ENCODE measurements at regions not wholly inside any gene's neighbourhood (a gene's known extent, or its start where the extent isn't known, plus 50 kb on each side); places are given as distances from the start of the nearest gene placed in this dataset.

- Mint-ChIP-seq H3K4me3 (no peak overlapping the region), H3K4me1 (ENCODE audit: low read depth) (no peaks in the 10 kb centered on the region), H3K9me3 (no peaks in the 10 kb centered on the region), H3K27ac (no peak overlapping the region), H3K36me3 (ENCODE audit: low read depth) (no peaks in the 10 kb centered on the region), H3K27me3 (ENCODE audit: low read depth) (no peaks in the 10 kb centered on the region)
- DNase-seq (ENCODE audit: low spot score): no peak
Measured at GRCh38 chr11:32262367-32262766, 171.5 kb downstream of the RCN1 start.

GRCh38 chr11:32265911-32266310 is 169.4 kb downstream of the WT1 start:
- H3K9me3 Mint-ChIP-seq: no peaks in the 10 kb centered on the region
- no peak overlapping the region for H3K4me3 Mint-ChIP-seq
- DNase-seq (ENCODE audit: low spot score): no peak
- no peaks in the 10 kb centered on the region for H3K36me3 Mint-ChIP-seq (ENCODE audit: low read depth)
- H3K27ac Mint-ChIP-seq: no peak overlapping the region
- no peaks in the 10 kb centered on the region for H3K27me3 Mint-ChIP-seq (ENCODE audit: low read depth)
- no peaks in the 10 kb centered on the region for H3K4me1 Mint-ChIP-seq (ENCODE audit: low read depth)

- no peaks in the 10 kb centered on the region for H3K27me3 Mint-ChIP-seq (ENCODE audit: low read depth)
- H3K27ac Mint-ChIP-seq: no peak overlapping the region
- no peaks in the 10 kb centered on the region for H3K4me1 Mint-ChIP-seq (ENCODE audit: low read depth)
- DNase-seq (ENCODE audit: low spot score): no peak
- no peaks in the 10 kb centered on the region for H3K36me3 Mint-ChIP-seq (ENCODE audit: low read depth)
- no peak overlapping the region for H3K4me3 Mint-ChIP-seq
- no peaks in the 10 kb centered on the region for H3K9me3 Mint-ChIP-seq
Measured at GRCh38 chr11:32266601-32267000, 168.7 kb downstream of the WT1 start.

- no peak overlapping the region for H3K4me3 Mint-ChIP-seq
- H3K36me3 Mint-ChIP-seq (ENCODE audit: low read depth): no peaks in the 10 kb centered on the region
- DNase-seq (ENCODE audit: low spot score): no peak
- no peaks in the 10 kb centered on the region for H3K4me1 Mint-ChIP-seq (ENCODE audit: low read depth)
- no peaks in the 10 kb centered on the region for H3K9me3 Mint-ChIP-seq
- no peaks in the 10 kb centered on the region for H3K27me3 Mint-ChIP-seq (ENCODE audit: low read depth)
- H3K27ac Mint-ChIP-seq: no peak overlapping the region
Measured at GRCh38 chr11:32267679-32268187, 167.6 kb downstream of the WT1 start.

GRCh38 chr11:32273931-32274330 is 161.4 kb downstream of the WT1 start:
- Mint-ChIP-seq H3K27ac (no peak overlapping the region), H3K36me3 (ENCODE audit: low read depth) (no peaks in the 10 kb centered on the region), H3K27me3 (ENCODE audit: low read depth) (no peaks in the 10 kb centered on the region), H3K9me3 (no peaks in the 10 kb centered on the region), H3K4me3 (no peak overlapping the region), H3K4me1 (ENCODE audit: low read depth) (no peaks in the 10 kb centered on the region)
- DNase-seq (ENCODE audit: low spot score): no peak

GRCh38 chr11:32279672-32280071 is 155.7 kb downstream of the WT1 start:
- Mint-ChIP-seq H3K27ac (no peak overlapping the region), H3K4me1 (ENCODE audit: low read depth) (peaks cover 4% of the 10 kb centered on the region), H3K36me3 (ENCODE audit: low read depth) (no peaks in the 10 kb centered on the region), H3K9me3 (no peaks in the 10 kb centered on the region), H3K27me3 (ENCODE audit: low read depth) (no peaks in the 10 kb centered on the region), H3K4me3 (no peak overlapping the region)
- no peak for DNase-seq (ENCODE audit: low spot score)

- Mint-ChIP-seq H3K27ac (no peak overlapping the region), H3K36me3 (ENCODE audit: low read depth) (no peaks in the 10 kb centered on the region), H3K4me3 (no peak overlapping the region), H3K4me1 (ENCODE audit: low read depth) (peaks cover 4% of the 10 kb centered on the region), H3K27me3 (ENCODE audit: low read depth) (no peaks in the 10 kb centered on the region), H3K9me3 (no peaks in the 10 kb centered on the region)
- no peak for DNase-seq (ENCODE audit: low spot score)
Measured at GRCh38 chr11:32280339-32280738, 155.0 kb downstream of the WT1 start.

- DNase-seq (ENCODE audit: low spot score): no peak
- no peaks in the 10 kb centered on the region for H3K9me3 Mint-ChIP-seq
- H3K27me3 Mint-ChIP-seq (ENCODE audit: low read depth): no peaks in the 10 kb centered on the region
- no peak overlapping the region for H3K27ac Mint-ChIP-seq
- H3K36me3 Mint-ChIP-seq (ENCODE audit: low read depth): no peaks in the 10 kb centered on the region
- H3K4me3 Mint-ChIP-seq: no peak overlapping the region
- H3K4me1 Mint-ChIP-seq (ENCODE audit: low read depth): no peaks in the 10 kb centered on the region
Measured at GRCh38 chr11:32288276-32288675, 147.1 kb downstream of the WT1 start.

GRCh38 chr11:32289701-32290100 is 145.6 kb downstream of the WT1 start:
- Mint-ChIP-seq H3K27me3 (ENCODE audit: low read depth) (no peaks in the 10 kb centered on the region), H3K36me3 (ENCODE audit: low read depth) (no peaks in the 10 kb centered on the region), H3K9me3 (no peaks in the 10 kb centered on the region), H3K4me3 (no peak overlapping the region), H3K27ac (no peak overlapping the region), H3K4me1 (ENCODE audit: low read depth) (no peaks in the 10 kb centered on the region)
- DNase-seq (ENCODE audit: low spot score): no peak

GRCh38 chr11:32290783-32291182 is 144.6 kb downstream of the WT1 start:
- no peak overlapping the region for H3K27ac Mint-ChIP-seq
- no peaks in the 10 kb centered on the region for H3K36me3 Mint-ChIP-seq (ENCODE audit: low read depth)
- DNase-seq (ENCODE audit: low spot score): no peak
- H3K4me1 Mint-ChIP-seq (ENCODE audit: low read depth): no peaks in the 10 kb centered on the region
- no peaks in the 10 kb centered on the region for H3K9me3 Mint-ChIP-seq
- no peaks in the 10 kb centered on the region for H3K27me3 Mint-ChIP-seq (ENCODE audit: low read depth)
- H3K4me3 Mint-ChIP-seq: no peak overlapping the region

GRCh38 chr11:32297611-32298011 is 137.7 kb downstream of the WT1 start:
- no peak for DNase-seq (ENCODE audit: low spot score)
- no peaks in the 10 kb centered on the region for H3K27me3 Mint-ChIP-seq (ENCODE audit: low read depth)
- H3K27ac Mint-ChIP-seq: no peak overlapping the region
- no peak overlapping the region for H3K4me3 Mint-ChIP-seq
- H3K9me3 Mint-ChIP-seq: no peaks in the 10 kb centered on the region
- no peaks in the 10 kb centered on the region for H3K36me3 Mint-ChIP-seq (ENCODE audit: low read depth)
- H3K4me1 Mint-ChIP-seq (ENCODE audit: low read depth): peaks cover 4% of the 10 kb centered on the region

- no peaks in the 10 kb centered on the region for H3K4me1 Mint-ChIP-seq (ENCODE audit: low read depth)
- H3K4me3 Mint-ChIP-seq: no peak overlapping the region
- no peaks in the 10 kb centered on the region for H3K9me3 Mint-ChIP-seq
- no peaks in the 10 kb centered on the region for H3K27me3 Mint-ChIP-seq (ENCODE audit: low read depth)
- H3K36me3 Mint-ChIP-seq (ENCODE audit: low read depth): no peaks in the 10 kb centered on the region
- no peak overlapping the region for H3K27ac Mint-ChIP-seq
- DNase-seq (ENCODE audit: low spot score): no peak
Measured at GRCh38 chr11:32302826-32303225, 132.5 kb downstream of the WT1 start.

- H3K4me3 Mint-ChIP-seq: no peak overlapping the region
- H3K36me3 Mint-ChIP-seq (ENCODE audit: low read depth): no peaks in the 10 kb centered on the region
- H3K4me1 Mint-ChIP-seq (ENCODE audit: low read depth): no peaks in the 10 kb centered on the region
- DNase-seq (ENCODE audit: low spot score): no peak
- H3K27ac Mint-ChIP-seq: no peak overlapping the region
- no peaks in the 10 kb centered on the region for H3K9me3 Mint-ChIP-seq
- no peaks in the 10 kb centered on the region for H3K27me3 Mint-ChIP-seq (ENCODE audit: low read depth)
Measured at GRCh38 chr11:32304521-32304920, 130.8 kb downstream of the WT1 start.

GRCh38 chr11:32305460-32305859 is 129.9 kb downstream of the WT1 start:
- H3K9me3 Mint-ChIP-seq: no peaks in the 10 kb centered on the region
- no peaks in the 10 kb centered on the region for H3K36me3 Mint-ChIP-seq (ENCODE audit: low read depth)
- no peak for DNase-seq (ENCODE audit: low spot score)
- no peaks in the 10 kb centered on the region for H3K4me1 Mint-ChIP-seq (ENCODE audit: low read depth)
- no peak overlapping the region for H3K4me3 Mint-ChIP-seq
- no peak overlapping the region for H3K27ac Mint-ChIP-seq
- no peaks in the 10 kb centered on the region for H3K27me3 Mint-ChIP-seq (ENCODE audit: low read depth)

- Mint-ChIP-seq H3K27me3 (ENCODE audit: low read depth) (peaks cover 2% of the 10 kb centered on the region), H3K4me3 (no peak overlapping the region), H3K4me1 (ENCODE audit: low read depth) (no peaks in the 10 kb centered on the region), H3K27ac (no peak overlapping the region), H3K9me3 (no peaks in the 10 kb centered on the region), H3K36me3 (ENCODE audit: low read depth) (no peaks in the 10 kb centered on the region)
- DNase-seq (ENCODE audit: low spot score): no peak
Measured at GRCh38 chr11:32307471-32307870, 127.9 kb downstream of the WT1 start.
